K562 (cell line): ENCODE measurements at regions not wholly inside any gene's neighbourhood (a gene's known extent, or its start where the extent isn't known, plus 50 kb on each side); places are given as distances from the start of the nearest gene placed in this dataset.

ENCODE experiments used
- ATAC-seq: fragments of 200-7000 bp; cut with Tn5 transposase; 3 replicates; pipeline ENCODE4 v1.9.1; 2020; ENCODE audit warnings: moderate library complexity
- BruUV-seq: library from RNA; stranded (reverse); fragments of 400-500 nt; replicated peaks from 2 replicates; lab custom pipeline; 2021; lab: Mats Ljungman, UMichigan
- CTCF ChIA-PET: fragments of 300-600 bp; formaldehyde crosslinking; extraction: SDS; loops from one replicate; lab custom pipeline; 2021; ENCODE audit warnings: low intra/inter-chr PET ratio; lab: Yijun Ruan, JAX
- POLR2A ChIA-PET: fragments of 300-600, 350-650 bp; sonication (Branson Sonifier 250); formaldehyde crosslinking; extraction: SDS; loops from one replicate; lab custom pipeline; 2021; ENCODE audit warnings: antibody characterized with exemption, inconsistent platforms; lab: Yijun Ruan, JAX
- DNase-seq, 4 experiments: peaks; one replicate each; pipeline versions ENCODE4 v3.0.0 to v3.0.0-alpha.2; 2011 to 2018; ENCODE audit warnings: low spot score in 3 of 4, mixed read lengths in 3 of 4; ENCODE audit errors: extremely low read depth in 1 of 4
- FAIRE-seq: peaks from 2 replicates; lab custom pipeline; 2011; peaks lifted over from hg19 to GRCh38; lab: Jason Lieb, UNC
- H2AFZ ChIP-seq: 2 replicates; pipeline ENCODE4 v1.6.0; 2011; ENCODE audit warnings: low read depth, low read length, control low read depth, inconsistent platforms
- H3K27ac ChIP-seq: fragments of 200-600 bp; 3 replicates; pipeline ENCODE4 v1.8.0; 2011; ENCODE audit warnings: low read depth, mild to moderate bottlenecking, control low read depth, inconsistent platforms, low read length, moderate library complexity, mixed read lengths; ENCODE audit errors: extremely low read depth
- H3K27me3 ChIP-seq, 2 experiments: fragments of 300-600 bp in 1 of 2; 2 replicates in 1 of 2; 3 replicates in 1 of 2; pipeline versions ENCODE4 v1.6.0 to v1.8.0; 2011; ENCODE audit warnings: inconsistent platforms in 2 of 2, low read length in 2 of 2, mild to moderate bottlenecking in 1 of 2, mixed read lengths in 1 of 2, moderate library complexity in 1 of 2; ENCODE audit not compliant: control insufficient read depth in 2 of 2, insufficient read depth in 2 of 2
- H3K36me3 ChIP-seq: fragments of 300-600 bp; 3 replicates; pipeline ENCODE4 v1.8.0; 2011; ENCODE audit warnings: mild to moderate bottlenecking, low read length, inconsistent platforms; ENCODE audit not compliant: control insufficient read depth, insufficient read depth
- H3K4me1 ChIP-seq, 2 experiments: fragments of 200-600 bp in 1 of 2; replicated peaks in 1 of 2; 2 replicates in 1 of 2; 3 replicates in 1 of 2; pipeline versions ENCODE4 v1.5.1 to v1.8.0; 2011; ENCODE audit warnings: inconsistent platforms in 2 of 2, low read length in 2 of 2, mild to moderate bottlenecking in 1 of 2, mixed read lengths in 1 of 2, moderate library complexity in 1 of 2; ENCODE audit not compliant: control insufficient read depth in 2 of 2, insufficient read depth in 2 of 2
- H3K4me2 ChIP-seq: 2 replicates; pipeline ENCODE4 v1.6.1; 2011; ENCODE audit warnings: low read length, control low read depth, inconsistent platforms, mixed read lengths; ENCODE audit not compliant: insufficient read depth
- H3K4me3 ChIP-seq: fragments of 200-600 bp; sonication (generic), shearing (Covaris generic); 2 replicates; pipeline ENCODE4 v1.5.1; 2016; ENCODE audit warnings: control low read depth, inconsistent platforms
- H3K79me2 ChIP-seq: fragments of 200-600 bp; 3 replicates; pipeline ENCODE4 v1.8.0; 2011; ENCODE audit warnings: low read length, inconsistent platforms; ENCODE audit not compliant: control insufficient read depth, insufficient read depth
- H3K9ac ChIP-seq, 2 experiments: 2 replicates each; pipeline versions ENCODE4 v1.6.0 to v1.6.1; 2011; ENCODE audit warnings: low read depth in 2 of 2, low read length in 2 of 2, control low read depth in 1 of 2, inconsistent platforms in 1 of 2, mild to moderate bottlenecking in 1 of 2, mixed read lengths in 1 of 2; ENCODE audit not compliant: insufficient read depth in 1 of 2
- H3K9me1 ChIP-seq: one replicate; pipeline ENCODE4 v1.6.0; 2011; ENCODE audit warnings: inconsistent platforms, mild to moderate bottlenecking, low read length, moderate library complexity; ENCODE audit not compliant: control insufficient read depth, insufficient read depth
- H3K9me3 ChIP-seq: replicated peaks from 2 replicates; pipeline ENCODE4 v1.5.1; 2011; ENCODE audit warnings: low read depth, low read length, inconsistent platforms; ENCODE audit not compliant: control insufficient read depth, insufficient read depth
- H4K20me1 ChIP-seq: replicated peaks from 2 replicates; pipeline ENCODE4 v1.6.1; 2011; ENCODE audit warnings: low read length, inconsistent platforms, mixed read lengths; ENCODE audit not compliant: control insufficient read depth, insufficient read depth
- ARID1B ChIP-seq: fragments of 450-650 bp; IDR thresholded peaks from 2 replicates; pipeline ENCODE4 v1.6.1; 2016; ENCODE audit warnings: antibody characterized with exemption, mild to moderate bottlenecking, inconsistent platforms
- BACH1 ChIP-seq: fragments of 200-800 bp; sonication (Bioruptor generic); IDR thresholded peaks from 2 replicates; pipeline ENCODE4 v1.6.1; 2016; ENCODE audit warnings: missing genetic modification characterization, missing compliant biosample characterization
- CUX1 ChIP-seq: fragments of 200-800 bp; sonication (Bioruptor generic); IDR thresholded peaks from 2 replicates; pipeline ENCODE4 v1.6.1; 2016; ENCODE audit warnings: missing genetic modification characterization, missing compliant biosample characterization
- MAFF ChIP-seq: IDR thresholded peaks from 2 replicates; pipeline ENCODE4 v1.6.1; 2012; ENCODE audit warnings: low read length, improper control_type of control experiment
- RFX1 ChIP-seq: fragments of 450-650 bp; IDR thresholded peaks from 2 replicates; pipeline ENCODE4 v1.6.1; 2016; ENCODE audit warnings: mild to moderate bottlenecking, moderate library complexity
- SP2 ChIP-seq: IDR thresholded peaks from 2 replicates; pipeline ENCODE4 v1.6.1; 2011; ENCODE audit warnings: mild to moderate bottlenecking, low read depth, low read length, moderate library complexity; ENCODE audit not compliant: poor library complexity, severe bottlenecking; ENCODE audit errors: extremely low read depth
- SPI1 ChIP-seq: IDR thresholded peaks from 2 replicates; pipeline ENCODE4 v1.6.1; 2011; ENCODE audit warnings: low read depth, low read length, control low read depth, borderline replicate concordance
- TCF7L2 ChIP-seq: fragments of 150-350 bp; IDR thresholded peaks from 2 replicates; pipeline ENCODE4 v1.6.1; 2016; ENCODE audit warnings: low read depth, mild to moderate bottlenecking, low read length, moderate library complexity
- WHSC1 ChIP-seq: IDR thresholded peaks from one replicate; pipeline ENCODE4 v1.6.1; 2012; ENCODE audit warnings: low read length, control low read depth, inconsistent platforms
- XRCC4 ChIP-seq: IDR thresholded peaks from one replicate; pipeline ENCODE4 v1.6.1; 2011; ENCODE audit not compliant: insufficient read depth, insufficient read length; ENCODE audit errors: extremely low read depth
- ZNF3 ChIP-seq: fragments of 250-450 bp; sonication (Bioruptor Pico); IDR thresholded peaks from 2 replicates; pipeline ENCODE4 v1.5.0; 2021; ENCODE audit warnings: mild to moderate bottlenecking, moderate library complexity
- ZNF41 ChIP-seq: fragments of 250-450 bp; sonication (Bioruptor Pico); conservative IDR thresholded peaks from 2 replicates; pipeline ENCODE4 v1.4.0; 2020; ENCODE audit warnings: mild to moderate bottlenecking
- WGBS: fragments of 100-300 bp; shearing (Covaris generic); methylation state at CpG from one replicate; pipeline ENCODE4 v1.1.6; 2016; ENCODE audit warnings: low coverage, mixed read lengths; ENCODE audit not compliant: insufficient coverage; ENCODE audit errors: missing lambda C conversion rate; 5-methylcytosine and 5-hydroxymethylcytosine counted together
- in situ Hi-C: fragments of 300-500 bp; cut with MboI; formaldehyde crosslinking; loops from 4 replicates; pipeline ENCODE4 v1.15.0; 2018; ENCODE audit warnings: inconsistent platforms, mixed read lengths
- intact Hi-C: fragments of 100-400 bp; cut with micrococcal nuclease; formaldehyde crosslinking; loops from 2 replicates; pipeline ENCODE4 v1.14.2; 2022

DNA sequence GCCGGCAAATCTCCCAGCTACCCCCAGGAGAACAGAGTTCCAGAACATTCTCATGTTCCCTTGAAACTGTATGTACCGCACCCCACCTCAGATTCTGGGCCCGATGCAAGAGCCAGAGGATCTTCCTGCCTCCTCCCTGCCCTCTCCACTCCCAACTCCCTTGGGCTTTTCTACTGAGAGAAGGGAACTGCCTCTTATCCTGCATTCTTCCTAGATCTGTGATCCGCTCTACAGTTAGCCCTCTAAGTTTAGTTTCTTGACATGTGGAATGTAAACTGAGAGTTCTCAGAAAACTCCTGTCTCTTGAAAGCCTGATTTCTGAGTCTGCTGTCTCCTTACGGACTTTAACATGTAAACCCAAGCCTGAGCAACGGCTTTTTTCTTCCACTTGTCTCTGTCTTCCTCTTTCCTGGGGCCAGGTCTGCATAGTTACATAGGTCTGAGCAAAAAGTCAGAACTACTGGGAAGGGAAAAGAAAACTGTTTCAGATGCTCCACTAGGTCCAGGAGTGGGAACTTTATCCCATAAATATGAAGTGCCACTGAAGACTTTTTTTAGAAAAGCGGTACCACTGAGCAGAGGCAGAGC is 86.5 kb upstream of the TNFAIP3 start:
- BruUV-seq, result no TSS peak
- H3K9me1 ChIP-seq, result no peaks in the 10 kb centered on the region
- WGBS, result 71% methylated on average over 7 of the region's 7 CpGs

DNA sequence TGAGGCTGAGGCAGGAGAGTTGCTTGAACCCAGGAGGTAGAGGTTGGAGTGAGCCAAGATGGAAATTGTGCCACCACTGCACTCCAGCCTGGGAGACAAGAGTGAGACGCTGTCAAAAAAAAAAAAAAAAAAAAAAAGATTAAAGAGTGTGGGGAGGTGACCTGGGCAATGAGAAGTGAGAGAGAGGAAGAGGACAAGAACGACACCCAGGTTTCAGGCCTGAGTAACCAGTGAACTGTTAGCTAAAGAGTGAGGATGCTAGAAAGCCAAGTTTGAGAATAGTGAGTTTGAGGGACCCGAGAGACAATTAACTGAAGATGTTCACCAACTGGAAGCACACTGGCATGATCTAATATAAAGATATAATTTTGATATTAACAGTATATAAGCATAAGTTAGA is 85.4 kb upstream of the TNFAIP3 start:
- Histone ChIP-seq H3K9ac (no peak overlapping the region), H3K4me3 (no peak overlapping the region), H3K4me1 (0 out of 5 replicates have a peak, but pooled peaks cover 0 to 8% of the 10 kb centered on the region in 2 experiments), H3K27me3 (no peaks in the 10 kb centered on the region), H3K27ac (no peak overlapping the region), H2AFZ (no peak overlapping the region), H3K9me1 (no peaks in the 10 kb centered on the region), H3K4me2 (no peak overlapping the region), H3K79me2 (no peaks in the 10 kb centered on the region), H3K36me3 (no peaks in the 10 kb centered on the region), H3K9me3 (no peaks in the 10 kb centered on the region), H4K20me1 (no peaks in the 10 kb centered on the region)
- DNase-seq, result no peak
- in situ Hi-C loops, result no loop called here
- BruUV-seq, result no TSS peak
- intact Hi-C loops, result no loop called here
- no peak for ATAC-seq
- 28% methylated on average over 3 of the region's 3 CpGs for WGBS
- ChIA-PET POLR2A (interaction anchor here (1.5 kb wide), 1 partner anchor 9 kb away, joined by 4 read pairs; no protein-coding TSS in a partner anchor), CTCF (no interaction called here)
- FAIRE-seq, result no peak
- TF ChIP-seq XRCC4 (no peak), BACH1 (tag) (no peak), ZNF41 (CRISPR knock-in tag) (no peak), CUX1 (CRISPR knock-in tag) (no peak), ZNF3 (no peak), ARID1B (no peak), MAFF (no peak), SP2 (no peak), RFX1 (no peak), TCF7L2 (no peak)

More for the DNA sequence above, 86.5 kb upstream of the TNFAIP3 start:
- ChIA-PET POLR2A (interaction anchor here (1.5 kb wide), 1 partner anchor 10 kb away, joined by 4 read pairs; no protein-coding TSS in a partner anchor), CTCF (no interaction called here)
- no peak for DNase-seq
- intact Hi-C loops, result no loop called here
- Histone ChIP-seq H4K20me1 (no peaks in the 10 kb centered on the region), H3K4me2 (no peak overlapping the region), H3K9ac (no peak overlapping the region; a peak in 1 of 4 replicates), H3K36me3 (no peaks in the 10 kb centered on the region), H3K4me1 (0 out of 5 replicates have a peak, but pooled peaks cover 0 to 8% of the 10 kb centered on the region in 2 experiments), H3K27ac (no peak overlapping the region)
- no peak for FAIRE-seq
- TF ChIP-seq SPI1 (peak; percentile 39; the same call in 1 of the 2 replicates), WHSC1 (no peak)
- TF ChIP-seq, all 486 proteins: peak for 1
- in situ Hi-C loops, result no loop called here
- H3K79me2 ChIP-seq, result no peaks in the 10 kb centered on the region
- no peak overlapping the region for H3K4me3 ChIP-seq
- H3K27me3 ChIP-seq, result no peaks in the 10 kb centered on the region
- peak; percentile 16; the same call in 2 of the 3 replicates for ATAC-seq
- peak overlapping the region; percentile 64; the same call in 1 of the 2 replicates for H2AFZ ChIP-seq
- no peaks in the 10 kb centered on the region for H3K9me3 ChIP-seq
